Panc1 (cell line): ENCODE measurements at regions not wholly inside any gene's neighbourhood (a gene's known extent, or its start where the extent isn't known, plus 50 kb on each side); places are given as distances from the start of the nearest gene placed in this dataset.

Source experiments
- ATAC-seq: fragments of 200-7000 bp; cut with Tn5 transposase; 2 replicates; pipeline ENCODE4 v1.9.1; 2020; ENCODE audit warnings: mild to moderate bottlenecking, moderate library complexity
- BruUV-seq: library from RNA; stranded (reverse); fragments of 400-500 nt; replicated peaks from 2 replicates; lab custom pipeline; 2021; lab: Mats Ljungman, UMichigan
- CTCF ChIA-PET: fragments of 300-600 bp; sonication (Branson Sonifier 250); formaldehyde crosslinking; loops from one replicate; lab custom pipeline; 2022; ENCODE audit warnings: antibody characterized with exemption; lab: Charles Lee
- POLR2A ChIA-PET: fragments of 300-600 bp; sonication (Branson Sonifier 250); formaldehyde crosslinking; loops from one replicate; lab custom pipeline; 2022; ENCODE audit warnings: antibody characterized with exemption; lab: Charles Lee
- DNase-seq: peaks from one replicate; pipeline ENCODE4 v3.0.0-alpha.2; 2010; ENCODE audit warnings: low read depth, low spot score
- H3K27ac ChIP-seq: 2 replicates; pipeline ENCODE4 v1.5.1; 2011; ENCODE audit warnings: mild to moderate bottlenecking, low read length, inconsistent platforms
- H3K27me3 ChIP-seq: fragments of 200-500 bp; sonication (Bioruptor generic); 2 replicates; pipeline ENCODE4 v1.6.0; 2014; ENCODE audit warnings: low read length, inconsistent platforms; ENCODE audit not compliant: control insufficient read depth, insufficient read depth
- H3K36me3 ChIP-seq: fragments of 200-500 bp; sonication (Bioruptor generic); 2 replicates; pipeline ENCODE4 v1.5.1; 2014; ENCODE audit warnings: inconsistent platforms, mild to moderate bottlenecking, low read length, moderate library complexity; ENCODE audit not compliant: control insufficient read depth, insufficient read depth
- H3K4me1 ChIP-seq: 2 replicates; pipeline ENCODE4 v1.5.1; 2011; ENCODE audit warnings: inconsistent platforms, mild to moderate bottlenecking, low read length, moderate library complexity; ENCODE audit not compliant: control insufficient read depth, insufficient read depth
- H3K4me3 ChIP-seq, 2 experiments: 2 replicates each; pipeline ENCODE4 v1.5.1; 2011 to 2012; ENCODE audit warnings: low read depth in 2 of 2, low read length in 2 of 2, mild to moderate bottlenecking in 2 of 2, inconsistent platforms in 1 of 2, moderate library complexity in 1 of 2
- H3K9me3 ChIP-seq: fragments of 200-500 bp; sonication (Bioruptor generic); 2 replicates; pipeline ENCODE4 v1.5.1; 2014; ENCODE audit warnings: low read depth, mild to moderate bottlenecking, inconsistent platforms, low read length, moderate library complexity; ENCODE audit not compliant: control insufficient read depth, insufficient read depth
- CTCF ChIP-seq: fragments of 450-650 bp; IDR thresholded peaks from 2 replicates; pipeline ENCODE4 v1.5.1; 2017; ENCODE audit warnings: mild to moderate bottlenecking
- POLR2AphosphoS5 ChIP-seq: IDR thresholded peaks from 2 replicates; pipeline ENCODE4 v1.6.1; 2012; ENCODE audit warnings: mild to moderate bottlenecking, low read depth, low read length, moderate library complexity
- REST ChIP-seq, 2 experiments: IDR thresholded peaks; 2 replicates each; pipeline ENCODE4 v1.6.1; 2011 to 2012; ENCODE audit warnings: low read depth in 2 of 2, control low read depth in 1 of 2, low read length in 1 of 2, mild to moderate bottlenecking in 1 of 2, moderate library complexity in 1 of 2; ENCODE audit not compliant: insufficient read depth in 1 of 2
- SIN3A ChIP-seq: IDR thresholded peaks from 2 replicates; pipeline ENCODE4 v1.6.1; 2012; ENCODE audit warnings: low read depth, mild to moderate bottlenecking, low read length, moderate library complexity, borderline replicate concordance; ENCODE audit not compliant: insufficient read depth
- TCF7L2 ChIP-seq: IDR thresholded peaks from 2 replicates; pipeline ENCODE4 v1.6.1; 2011; ENCODE audit warnings: mild to moderate bottlenecking, low read depth, low read length, inconsistent platforms
- in situ Hi-C: cut with HindIII; loops from 2 replicates; pipeline ENCODE4 v1.10.0; 2016; ENCODE audit warnings: low sequenced_read_pairs, low pct_unique_long_range_greater_than_20kb
- intact Hi-C: fragments of 100-400 bp; cut with micrococcal nuclease; formaldehyde crosslinking; loops from one replicate; pipeline ENCODE4 v1.10.0; 2022; ENCODE audit not compliant: unreplicated experiment

GRCh38 chr5:135189024-135189423 is 155.0 kb upstream of the PITX1 start:
- in situ Hi-C loops = no loop called here
- Histone ChIP-seq H3K27me3 (no peaks in the 10 kb centered on the region), H3K4me1 (peaks cover 3% of the 10 kb centered on the region; the same call in 1 of the 2 replicates), H3K4me3 (no peak overlapping the region), H3K9me3 (no peaks in the 10 kb centered on the region), H3K36me3 (no peaks in the 10 kb centered on the region), H3K27ac (no peak overlapping the region)
- ATAC-seq (no peak), DNase-seq (no peak)
- no TSS peak for BruUV-seq
- CTCF ChIA-PET = interaction anchor here (0.5 kb wide), 1 partner anchor 285 kb away, joined by 4 read pairs; no protein-coding TSS in a partner anchor
- POLR2A ChIA-PET = no interaction called here
- no peak for TF ChIP-seq TCF7L2
- TF ChIP-seq POLR2AphosphoS5 = no peak
- no peak for TF ChIP-seq REST (IDR thresholded peaks at IDR 0.05; ENCODE audit: insufficient read depth in 1 of 2, low read depth in 2 of 2, low read length in 1 of 2)
- TF ChIP-seq SIN3A = no peak
- TF ChIP-seq CTCF = no peak
- intact Hi-C loops = no loop called here

- in situ Hi-C loops = no loop called here
- no peaks in the 10 kb centered on the region for H3K36me3 ChIP-seq
- H3K4me1 ChIP-seq = peaks cover 3% of the 10 kb centered on the region; the same call in 1 of the 2 replicates
- TF ChIP-seq TCF7L2 = no peak
- TF ChIP-seq SIN3A = no peak
- TF ChIP-seq CTCF = no peak
- no peak for TF ChIP-seq REST (IDR thresholded peaks at IDR 0.05; ENCODE audit: insufficient read depth in 1 of 2, low read depth in 2 of 2, low read length in 1 of 2)
- TF ChIP-seq POLR2AphosphoS5 = no peak
- CTCF ChIA-PET = interaction anchor here (0.5 kb wide), 1 partner anchor 285 kb away, joined by 4 read pairs; no protein-coding TSS in a partner anchor
- no peaks in the 10 kb centered on the region for H3K9me3 ChIP-seq
- ATAC-seq (no peak), DNase-seq (no peak)
- H3K4me3 ChIP-seq = no peak overlapping the region
- H3K27me3 ChIP-seq = no peaks in the 10 kb centered on the region
- no TSS peak for BruUV-seq
- intact Hi-C loops = no loop called here
- POLR2A ChIA-PET = no interaction called here
- no peak overlapping the region for H3K27ac ChIP-seq
These were observed 154.3 kb upstream of the PITX1 start for GRCh38 chr5:135188233-135188914.
